ENCODE measurements at regions not wholly inside any gene's neighbourhood (a gene's known extent, or its start where the extent isn't known, plus 50 kb on each side); places are given as distances from the start of the nearest gene placed in this dataset.
A peak's percentile ranks its signal among the peaks of the same experiment; 100 is the strongest.
"Not testable (repeated sequence)": the region's sequence is repeated elsewhere in the genome, so short reads cannot be mapped to it uniquely, and the experiment has no call there.

DNA sequence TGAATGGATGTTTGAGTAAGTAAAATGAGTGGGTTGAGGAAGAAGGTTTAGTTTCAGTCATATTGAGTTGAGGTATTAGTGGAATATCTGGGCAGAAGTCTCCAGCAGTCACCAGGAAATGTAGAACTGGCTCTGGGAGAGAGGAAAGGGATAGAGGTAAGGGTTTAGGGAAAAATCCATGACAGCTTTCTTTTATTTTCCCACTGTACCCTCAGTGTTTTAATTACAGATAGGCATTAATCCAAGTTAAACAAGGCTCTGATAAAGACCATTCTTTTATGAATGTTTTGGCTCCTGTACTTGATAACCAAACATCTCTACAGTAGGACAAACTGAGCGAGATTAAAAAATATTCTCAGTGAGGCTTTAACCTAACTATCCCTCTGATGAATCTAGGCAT lies 318.4 kb upstream of the SYNCRIP start:
- ChIA-PET POLR2A (no interaction called here), CTCF (no interaction called here)
- DNase-seq = no peak
- Mint-ChIP-seq H3K27ac (no peak overlapping the region), H3K27me3 (peaks cover 1% of the 10 kb centered on the region), H3K9me3 (peaks cover 3% of the 10 kb centered on the region), H3K36me3 (ENCODE audit: low read depth) (no peaks in the 10 kb centered on the region), H3K4me3 (no peak overlapping the region), H3K4me1 (no peaks in the 10 kb centered on the region)

DNA sequence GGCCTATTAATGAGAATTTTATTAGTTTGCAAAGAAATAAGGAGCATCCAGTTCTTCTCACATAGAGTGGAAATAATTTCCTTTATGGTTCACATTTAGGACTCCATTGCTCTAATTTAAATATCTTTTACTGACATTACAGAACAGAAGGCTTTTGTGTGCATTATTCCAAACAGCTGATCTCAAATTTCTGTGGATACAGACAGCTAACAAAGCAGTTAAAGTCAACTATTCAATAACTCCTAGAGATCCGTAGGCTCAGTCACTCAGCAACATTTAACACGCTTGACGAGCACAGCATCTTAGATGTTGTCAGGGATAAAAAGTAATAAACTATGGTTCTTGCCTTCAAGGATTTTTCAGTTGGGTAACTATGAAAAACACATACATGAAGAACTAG lies 305.8 kb upstream of the SYNCRIP start:
- H3K9me3 Mint-ChIP-seq = no peaks in the 10 kb centered on the region
- CTCF ChIA-PET = no interaction called here
- no peaks in the 10 kb centered on the region for H3K36me3 Mint-ChIP-seq (ENCODE audit: low read depth)
- no peak overlapping the region for H3K4me3 Mint-ChIP-seq
- no peaks in the 10 kb centered on the region for H3K27me3 Mint-ChIP-seq
- H3K27ac Mint-ChIP-seq = no peak overlapping the region
- POLR2A ChIA-PET = no interaction called here
- no peak for DNase-seq
- H3K4me1 Mint-ChIP-seq = no peaks in the 10 kb centered on the region

GRCh38 chr6:85945459-85946185 lies 302.9 kb upstream of the SYNCRIP start:
- H3K27me3 Mint-ChIP-seq = no peaks in the 10 kb centered on the region
- POLR2A ChIA-PET = no interaction called here
- no peaks in the 10 kb centered on the region for H3K36me3 Mint-ChIP-seq (ENCODE audit: low read depth)
- no peak for DNase-seq
- no peaks in the 10 kb centered on the region for H3K4me1 Mint-ChIP-seq
- H3K9me3 Mint-ChIP-seq = no peaks in the 10 kb centered on the region
- CTCF ChIA-PET = no interaction called here
- no peak overlapping the region for H3K4me3 Mint-ChIP-seq
- H3K27ac Mint-ChIP-seq = no peak overlapping the region

- no peaks in the 10 kb centered on the region for H3K36me3 Mint-ChIP-seq (ENCODE audit: low read depth)
- no peaks in the 10 kb centered on the region for H3K27me3 Mint-ChIP-seq
- CTCF ChIA-PET = no interaction called here
- no peak overlapping the region for H3K27ac Mint-ChIP-seq
- H3K9me3 Mint-ChIP-seq = no peaks in the 10 kb centered on the region
- POLR2A ChIA-PET = no interaction called here
- no peak for DNase-seq
- no peaks in the 10 kb centered on the region for H3K4me1 Mint-ChIP-seq
- H3K4me3 Mint-ChIP-seq = no peak overlapping the region
Measured at GRCh38 chr6:85944776-85945175, 302.1 kb upstream of the SYNCRIP start.

- no peak overlapping the region for H3K4me3 Mint-ChIP-seq
- no peak overlapping the region for H3K27ac Mint-ChIP-seq
- no peaks in the 10 kb centered on the region for H3K36me3 Mint-ChIP-seq (ENCODE audit: low read depth)
- H3K27me3 Mint-ChIP-seq = no peaks in the 10 kb centered on the region
- no peak for DNase-seq
- ChIA-PET CTCF (no interaction called here), POLR2A (no interaction called here)
- no peaks in the 10 kb centered on the region for H3K9me3 Mint-ChIP-seq
- H3K4me1 Mint-ChIP-seq = no peaks in the 10 kb centered on the region
Measured at GRCh38 chr6:85942844-85943243, 300.2 kb upstream of the SYNCRIP start.

DNA sequence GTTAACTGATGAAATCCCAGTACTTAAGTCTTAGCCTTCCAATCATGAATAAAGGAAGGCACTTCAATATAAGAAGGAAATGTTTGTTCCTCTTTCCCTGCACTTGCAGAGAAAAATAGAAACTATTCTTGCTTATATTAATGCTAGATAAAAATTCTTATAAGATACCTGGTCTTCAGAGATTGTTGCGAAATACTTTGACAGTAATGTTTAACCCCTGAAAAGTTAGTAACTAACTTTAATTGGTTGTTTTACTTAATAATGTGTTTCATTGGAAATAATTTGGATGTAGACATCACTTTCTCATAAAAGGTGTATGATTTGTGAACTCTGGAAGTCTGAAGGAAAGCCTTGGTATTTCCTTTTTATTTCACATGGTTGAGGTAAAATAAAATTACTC lies 294.2 kb upstream of the SYNCRIP start:
- Mint-ChIP-seq H3K27ac (no peak overlapping the region), H3K36me3 (ENCODE audit: low read depth) (no peaks in the 10 kb centered on the region), H3K27me3 (no peaks in the 10 kb centered on the region), H3K4me3 (no peak overlapping the region), H3K9me3 (no peaks in the 10 kb centered on the region), H3K4me1 (no peaks in the 10 kb centered on the region)
- CTCF ChIA-PET = no interaction called here
- POLR2A ChIA-PET = no interaction called here
- DNase-seq = no peak

DNA sequence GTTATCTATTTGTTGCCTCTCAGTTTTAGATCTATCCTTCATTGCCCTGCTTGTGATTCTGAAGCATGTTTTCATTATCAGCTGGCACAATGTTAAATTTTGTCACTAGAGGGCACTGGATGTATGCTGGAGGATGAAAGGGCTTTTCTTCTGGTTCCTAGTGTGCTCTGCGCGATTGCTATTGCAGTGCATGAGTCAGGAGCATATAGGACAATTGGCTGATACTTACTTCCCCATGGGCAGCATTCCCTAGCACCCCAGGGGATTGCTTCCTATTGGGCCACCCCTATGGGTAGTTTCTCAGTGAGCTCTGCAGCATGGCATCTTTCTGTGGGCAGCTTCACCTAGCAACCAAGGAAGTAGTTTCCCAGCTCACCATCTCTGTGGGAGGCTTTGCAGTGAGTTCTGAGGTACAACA lies 280.3 kb upstream of the SYNCRIP start:
- CTCF ChIA-PET = no interaction called here

GRCh38 chr6:85920782-85921181 lies 278.1 kb upstream of the SYNCRIP start:
- Mint-ChIP-seq H3K4me3 (no peak overlapping the region), H3K27me3 (no peaks in the 10 kb centered on the region), H3K9me3 (no peaks in the 10 kb centered on the region), H3K4me1 (no peaks in the 10 kb centered on the region), H3K36me3 (ENCODE audit: low read depth) (no peaks in the 10 kb centered on the region), H3K27ac (no peak overlapping the region)
- no peak for DNase-seq
- CTCF ChIA-PET = interaction anchor here (1.5 kb wide), 1 partner anchor 10 kb away, joined by 5 read pairs; no protein-coding TSS in a partner anchor
- POLR2A ChIA-PET = interaction anchor here (0.6 kb wide), 1 partner anchor 9 kb away, joined by 3 read pairs; no protein-coding TSS in a partner anchor

More for the DNA sequence above, 280.3 kb upstream of the SYNCRIP start:
- Mint-ChIP-seq H3K27ac (no peak overlapping the region), H3K36me3 (ENCODE audit: low read depth) (no peaks in the 10 kb centered on the region), H3K4me1 (no peaks in the 10 kb centered on the region), H3K4me3 (no peak overlapping the region), H3K27me3 (no peaks in the 10 kb centered on the region), H3K9me3 (no peaks in the 10 kb centered on the region)
- POLR2A ChIA-PET = no interaction called here
- DNase-seq = peak; percentile 16

- Mint-ChIP-seq H3K27ac (no peak overlapping the region), H3K9me3 (no peaks in the 10 kb centered on the region), H3K4me3 (no peak overlapping the region), H3K4me1 (no peaks in the 10 kb centered on the region), H3K27me3 (no peaks in the 10 kb centered on the region), H3K36me3 (ENCODE audit: low read depth) (no peaks in the 10 kb centered on the region)
- POLR2A ChIA-PET = no interaction called here
- no peak for DNase-seq
- CTCF ChIA-PET = no interaction called here
Measured at GRCh38 chr6:85917522-85917921, 274.8 kb upstream of the SYNCRIP start.

DNA sequence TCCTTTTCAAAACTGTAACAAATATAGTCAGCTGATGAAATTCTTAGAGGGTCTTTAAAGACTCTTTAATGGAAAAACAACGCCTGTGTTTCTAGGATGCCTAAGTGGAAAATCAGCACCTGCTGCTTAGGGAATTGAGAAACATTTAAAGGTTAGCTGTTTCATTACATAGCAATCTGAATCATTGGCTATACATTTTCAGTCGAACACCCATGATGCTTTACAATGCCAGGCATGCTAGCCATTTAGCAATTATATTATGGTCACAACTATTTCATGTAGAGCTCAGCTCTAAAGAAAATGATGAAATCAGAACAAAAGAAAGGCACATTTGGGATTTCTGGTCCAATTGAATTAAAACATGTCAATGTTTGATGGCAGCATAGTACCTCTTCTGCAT lies 270.3 kb upstream of the SYNCRIP start:
- POLR2A ChIA-PET = no interaction called here
- CTCF ChIA-PET = no interaction called here
- Mint-ChIP-seq H3K36me3 (ENCODE audit: low read depth) (no peaks in the 10 kb centered on the region), H3K27me3 (no peaks in the 10 kb centered on the region), H3K4me3 (no peak overlapping the region), H3K27ac (no peak overlapping the region), H3K4me1 (no peaks in the 10 kb centered on the region), H3K9me3 (no peaks in the 10 kb centered on the region)
- DNase-seq = no peak

GRCh38 chr6:85912582-85912981 lies 269.9 kb upstream of the SYNCRIP start:
- Mint-ChIP-seq H3K36me3 (ENCODE audit: low read depth) (no peaks in the 10 kb centered on the region), H3K27ac (no peak overlapping the region), H3K4me3 (no peak overlapping the region), H3K4me1 (no peaks in the 10 kb centered on the region), H3K27me3 (no peaks in the 10 kb centered on the region), H3K9me3 (no peaks in the 10 kb centered on the region)
- CTCF ChIA-PET = no interaction called here
- no peak for DNase-seq
- POLR2A ChIA-PET = no interaction called here

- no peaks in the 10 kb centered on the region for H3K36me3 Mint-ChIP-seq (ENCODE audit: low read depth)
- H3K27ac Mint-ChIP-seq = no peak overlapping the region
- CTCF ChIA-PET = interaction anchor here (1.8 kb wide), 1 partner anchor 10 kb away, joined by 5 read pairs; no protein-coding TSS in a partner anchor
- H3K4me1 Mint-ChIP-seq = no peaks in the 10 kb centered on the region
- no peaks in the 10 kb centered on the region for H3K27me3 Mint-ChIP-seq
- no peaks in the 10 kb centered on the region for H3K9me3 Mint-ChIP-seq
- DNase-seq = no peak
- no peak overlapping the region for H3K4me3 Mint-ChIP-seq
- POLR2A ChIA-PET = no interaction called here
Measured at GRCh38 chr6:85911067-85911466, 268.4 kb upstream of the SYNCRIP start.

DNA sequence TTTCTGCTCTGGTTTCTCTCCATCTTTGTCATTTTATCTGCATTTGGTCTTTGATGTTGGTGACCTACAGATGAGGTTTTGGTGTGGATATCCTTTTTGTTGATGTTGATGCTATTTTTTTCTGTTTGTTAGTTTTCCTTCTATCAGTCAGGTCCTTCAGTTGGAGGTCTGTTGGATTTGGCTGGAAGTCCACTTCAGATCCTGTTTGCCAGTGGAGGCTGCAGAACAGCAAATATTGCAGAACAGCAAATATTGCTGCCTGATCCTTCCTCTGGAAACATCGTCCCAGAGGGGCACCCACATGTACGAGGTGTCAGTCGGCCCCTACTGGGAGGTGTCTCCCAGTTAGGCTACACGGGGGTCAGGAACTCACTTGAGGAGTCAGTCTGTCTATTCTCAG lies 265.4 kb upstream of the SYNCRIP start:
- H3K27ac Mint-ChIP-seq; DNase-seq; POLR2A ChIA-PET; H3K9me3 Mint-ChIP-seq; H3K27me3 Mint-ChIP-seq; H3K4me1 Mint-ChIP-seq; H3K4me3 Mint-ChIP-seq; CTCF ChIA-PET; H3K36me3 Mint-ChIP-seq (ENCODE audit: low read depth): not testable (repeated sequence)

DNA sequence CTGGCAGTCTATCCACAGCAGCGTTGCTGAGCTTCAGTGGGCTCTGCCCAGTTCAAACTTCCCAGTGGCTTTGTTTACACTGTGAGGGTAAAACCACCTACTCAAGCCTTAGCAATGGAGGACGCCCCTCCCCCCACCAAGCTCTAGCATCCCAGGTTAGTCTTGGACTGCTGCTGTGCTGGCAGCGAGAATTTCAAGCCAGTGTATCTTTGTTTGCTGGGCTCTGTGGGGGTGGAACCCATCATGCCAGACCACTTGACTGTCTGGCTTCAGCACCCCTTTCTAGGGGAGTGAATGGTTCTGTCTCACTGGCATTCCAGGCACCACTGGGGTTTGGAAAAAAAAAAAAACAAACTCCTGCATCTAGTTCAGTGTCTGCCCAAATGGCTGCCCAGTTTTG lies 249.7 kb upstream of the SYNCRIP start:
- Mint-ChIP-seq H3K9me3 (no peaks in the 10 kb centered on the region), H3K4me3 (no peak overlapping the region), H3K4me1 (no peaks in the 10 kb centered on the region), H3K27me3 (no peaks in the 10 kb centered on the region), H3K27ac (no peak overlapping the region), H3K36me3 (ENCODE audit: low read depth) (no peaks in the 10 kb centered on the region)
- ChIA-PET POLR2A (no interaction called here), CTCF (no interaction called here)
- DNase-seq = no peak

Measured in activated CD4-positive, alpha-beta T cell treated with anti-CD3 and anti-CD28 coated beads, Interleukin-2, amount 10 ng/mL, durations not matched to agents 7 days and 5 days (primary cell).